ENCODE measurements at regions not wholly inside any gene's neighbourhood (a gene's known extent, or its start where the extent isn't known, plus 50 kb on each side); places are given as distances from the start of the nearest gene placed in this dataset.

DNA sequence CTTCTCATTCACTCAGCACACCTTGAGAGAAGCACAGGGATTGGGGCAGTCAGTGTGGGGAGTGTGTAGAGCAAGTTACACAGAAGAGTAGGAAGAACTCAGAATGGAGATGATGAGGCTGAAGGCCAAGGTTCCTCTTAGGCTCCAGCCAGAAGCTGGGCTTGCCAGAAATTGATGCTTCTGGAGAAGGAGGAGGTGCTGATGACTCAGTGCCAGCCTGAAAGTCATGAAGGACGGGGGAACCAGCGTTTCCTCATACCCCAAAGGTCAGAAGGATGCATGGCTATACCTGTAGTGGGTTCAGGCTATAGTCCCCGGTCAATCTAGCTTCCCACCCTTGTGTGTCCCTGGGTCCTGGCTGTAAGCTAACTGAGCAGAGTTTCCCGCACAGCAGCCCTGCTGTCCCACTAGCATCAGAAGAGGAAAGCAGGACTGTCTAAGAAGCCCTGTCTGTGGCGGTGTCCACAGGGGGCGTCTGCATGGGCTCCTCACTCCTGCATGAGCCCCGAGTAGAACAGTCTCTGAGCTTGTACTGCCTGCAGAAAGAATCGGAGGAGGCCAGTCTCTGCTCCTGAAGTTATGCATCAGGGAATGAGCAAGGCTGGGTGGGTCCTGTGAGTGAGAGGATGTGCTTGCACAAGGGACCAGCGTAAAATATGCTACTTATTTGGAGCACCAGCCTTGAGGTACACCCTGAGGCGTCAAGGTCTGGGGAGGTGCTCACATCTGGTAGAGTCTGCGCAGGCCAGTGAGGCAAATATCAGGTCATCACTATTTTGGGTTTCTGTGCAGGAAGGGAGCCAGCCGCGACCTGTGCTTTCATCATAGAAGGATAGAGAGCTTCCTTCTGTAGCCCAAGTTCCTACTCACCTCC lies 148.5 kb downstream of the MRPL14 start:
- Histone ChIP-seq H3K36me3 (replicated peaks in 1 of 2; ENCODE audit: control insufficient read depth in 1 of 2, insufficient read depth in 2 of 2, low read length in 2 of 2) (no peaks in the 10 kb centered on the region), H3K27me3 (ENCODE audit: control insufficient read depth in 2 of 2, insufficient read depth in 2 of 2, low read length in 2 of 2) (no peaks in the 10 kb centered on the region), H3K4me3 (replicated peaks in 1 of 3; ENCODE audit: low read depth in 2 of 3, low read length in 3 of 3) (no peak overlapping the region), H2AFZ (ENCODE audit: insufficient read depth, low read depth, low read length, poor library complexity, severe bottlenecking) (no peak overlapping the region), H4K20me1 (ENCODE audit: insufficient read depth, low read length) (no peaks in the 10 kb centered on the region), H3K9me3 (replicated peaks in 1 of 2; ENCODE audit: control insufficient read depth in 1 of 2, insufficient read depth in 1 of 2, low read length in 2 of 2) (no peaks in the 10 kb centered on the region), H3K4me2 (replicated peaks; ENCODE audit: extremely low read depth, low read length, poor library complexity, severe bottlenecking) (no peak overlapping the region), H3K4me1 (ENCODE audit: control insufficient read depth in 1 of 2, insufficient read depth in 2 of 2, low read length in 2 of 2) (peaks cover 10 to 15% of the 10 kb centered on the region in 2 donors), H3K9ac (ENCODE audit: insufficient read depth, low read length, poor library complexity, severe bottlenecking) (peak overlapping the region; percentile 27), H3K79me2 (ENCODE audit: insufficient read depth, low read length) (no peaks in the 10 kb centered on the region), H3K27ac (ENCODE audit: low read depth in 1 of 2, low read length in 2 of 2) (peak overlapping the region in 1 of 2 donors; percentile 66)
- Mint-ChIP-seq H3K9me3 (peaks cover 5 to 13% (median 9%) of the 10 kb centered on the region in 7 donors), H3K4me3 (peak overlapping the region in 1 of 2 donors; percentile 54), H3K36me3 (peaks cover 0 to 4% of the 10 kb centered on the region in 2 donors), H3K27ac (peak overlapping the region; percentile 70 to 96 (median 93)), H3K27me3 (ENCODE audit: low read depth in 3 of 3) (peaks cover 11 to 24% (median 20%) of the 10 kb centered on the region in 3 donors), H3K4me1 (peaks cover 25% of the 10 kb centered on the region)
- TF ChIP-seq CTCF (IDR thresholded peaks at IDR 0.05), result no peak
- intact Hi-C loops (cut with micrococcal nuclease), result loop anchor here (5.0 kb wide), 2 partner anchors 34 to 99 kb away; no protein-coding TSS in a partner anchor
- DNase-seq, result peak; percentile 70 to 89 (median 76)
- 81% methylated on average over 10 of the region's 13 CpGs for WGBS (ENCODE audit: insufficient coverage)

GRCh38 chr6:43977404-43978111 lies 149.7 kb downstream of the MRPL14 start:
- Histone ChIP-seq H4K20me1 (ENCODE audit: insufficient read depth, low read length) (no peaks in the 10 kb centered on the region), H2AFZ (ENCODE audit: insufficient read depth, low read depth, low read length, poor library complexity, severe bottlenecking) (no peak overlapping the region), H3K79me2 (ENCODE audit: insufficient read depth, low read length) (no peaks in the 10 kb centered on the region), H3K4me2 (replicated peaks; ENCODE audit: extremely low read depth, low read length, poor library complexity, severe bottlenecking) (no peak overlapping the region), H3K27ac (ENCODE audit: low read depth in 1 of 2, low read length in 2 of 2) (peak overlapping the region in 1 of 2 donors; percentile 66), H3K9me3 (replicated peaks in 1 of 2; ENCODE audit: control insufficient read depth in 1 of 2, insufficient read depth in 1 of 2, low read length in 2 of 2) (no peaks in the 10 kb centered on the region), H3K36me3 (replicated peaks in 1 of 2; ENCODE audit: control insufficient read depth in 1 of 2, insufficient read depth in 2 of 2, low read length in 2 of 2) (no peaks in the 10 kb centered on the region), H3K27me3 (ENCODE audit: control insufficient read depth in 2 of 2, insufficient read depth in 2 of 2, low read length in 2 of 2) (no peaks in the 10 kb centered on the region), H3K4me3 (replicated peaks in 1 of 3; ENCODE audit: low read depth in 2 of 3, low read length in 3 of 3) (no peak overlapping the region), H3K9ac (ENCODE audit: insufficient read depth, low read length, poor library complexity, severe bottlenecking) (peak overlapping the region; percentile 27), H3K4me1 (ENCODE audit: control insufficient read depth in 1 of 2, insufficient read depth in 2 of 2, low read length in 2 of 2) (peaks cover 10 to 16% of the 10 kb centered on the region in 2 donors)
- H3K4me3 Mint-ChIP-seq, result peak overlapping the region; percentile 43 to 52
- peaks cover 5 to 13% (median 9%) of the 10 kb centered on the region in 7 donors for H3K9me3 Mint-ChIP-seq
- DNase-seq, result peak; percentile 84 to 96 (median 90)
- H3K27me3 Mint-ChIP-seq (ENCODE audit: low read depth in 3 of 3), result peaks cover 13 to 25% (median 17%) of the 10 kb centered on the region in 3 donors
- WGBS (ENCODE audit: insufficient coverage), result 35% methylated on average over 10 of the region's 10 CpGs
- H3K27ac Mint-ChIP-seq, result peak overlapping the region; percentile 28 to 97 (median 93)
- H3K36me3 Mint-ChIP-seq, result peaks cover 0 to 4% of the 10 kb centered on the region in 2 donors
- peak; percentile 52 for TF ChIP-seq CTCF (IDR thresholded peaks at IDR 0.05)
- intact Hi-C loops (cut with micrococcal nuclease), result loop anchor here (2.0 to 5.0 kb wide), 3 partner anchors 35 to 100 kb away; no protein-coding TSS in a partner anchor
- H3K4me1 Mint-ChIP-seq, result peaks cover 29% of the 10 kb centered on the region

Data from CD14-positive monocyte (primary cell).